ENCODE measurements at regions not wholly inside any gene's neighbourhood (a gene's known extent, or its start where the extent isn't known, plus 50 kb on each side); places are given as distances from the start of the nearest gene placed in this dataset.
A peak's percentile ranks its signal among the peaks of the same experiment; 100 is the strongest.
"Not testable (repeated sequence)": the region's sequence is repeated elsewhere in the genome, so short reads cannot be mapped to it uniquely, and the experiment has no call there.

DNA sequence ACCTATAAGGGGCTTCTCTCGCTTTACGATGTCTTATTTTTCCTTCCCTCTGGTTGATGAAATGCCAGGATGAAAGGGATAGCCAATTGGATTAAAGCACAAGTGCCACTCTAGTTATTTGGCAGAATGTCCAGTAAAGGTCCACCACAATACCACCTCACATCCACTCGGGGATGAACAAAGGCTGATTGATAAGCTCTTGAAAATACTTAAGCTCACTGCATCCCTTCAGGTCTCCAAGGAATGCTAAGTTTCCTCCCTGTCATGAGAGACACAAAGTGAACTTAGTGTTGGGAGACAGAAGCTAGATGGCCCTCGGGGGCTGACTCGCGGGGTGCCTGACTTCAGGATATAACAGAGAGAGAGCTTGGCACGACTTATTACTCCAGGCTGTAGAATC is 185.9 kb upstream of the ZNF644 start:
- not testable (repeated sequence) for DNase-seq (ENCODE audit: low read depth in 2 of 2)

DNA sequence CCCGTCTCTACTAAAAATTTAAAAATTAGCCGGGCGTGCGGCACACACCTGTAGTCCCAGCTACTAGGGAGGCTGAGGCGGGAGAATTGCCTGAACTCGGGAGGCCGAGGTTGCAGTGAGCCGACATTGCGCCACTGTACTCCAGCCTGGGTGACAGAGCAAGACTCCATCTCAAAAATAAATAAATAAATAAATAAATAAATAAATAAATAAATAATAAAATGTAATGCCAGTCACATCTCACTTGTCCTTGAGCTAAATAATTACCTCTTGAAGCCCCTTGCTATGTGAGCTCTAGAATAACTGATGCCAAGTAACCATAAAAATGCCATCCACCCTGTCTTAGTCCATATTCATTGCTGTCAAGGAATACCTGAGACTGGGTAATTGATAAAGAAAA is 182.3 kb upstream of the ZNF644 start:
- not testable (repeated sequence) for DNase-seq (ENCODE audit: low read depth in 2 of 2)

DNA sequence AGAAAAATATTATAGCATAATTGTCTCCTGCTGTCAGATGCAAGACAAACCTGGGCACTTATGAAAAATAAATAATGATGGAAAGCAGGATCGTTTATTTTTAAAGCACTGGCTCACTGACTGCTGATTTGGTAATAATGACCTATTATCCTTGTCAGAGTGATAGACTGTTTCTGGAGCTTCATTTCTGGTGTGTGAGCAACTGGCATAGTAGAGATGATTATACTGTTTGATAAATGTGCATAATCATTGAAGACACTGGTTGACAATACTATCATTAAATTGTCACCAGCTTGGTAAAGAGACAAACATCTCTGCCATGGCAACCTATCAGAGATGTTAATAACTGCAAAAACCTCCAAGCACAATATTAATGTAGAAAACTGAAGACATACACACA is 179.9 kb upstream of the ZNF644 start:
- DNase-seq (ENCODE audit: low read depth in 2 of 2), result no peak

DNA sequence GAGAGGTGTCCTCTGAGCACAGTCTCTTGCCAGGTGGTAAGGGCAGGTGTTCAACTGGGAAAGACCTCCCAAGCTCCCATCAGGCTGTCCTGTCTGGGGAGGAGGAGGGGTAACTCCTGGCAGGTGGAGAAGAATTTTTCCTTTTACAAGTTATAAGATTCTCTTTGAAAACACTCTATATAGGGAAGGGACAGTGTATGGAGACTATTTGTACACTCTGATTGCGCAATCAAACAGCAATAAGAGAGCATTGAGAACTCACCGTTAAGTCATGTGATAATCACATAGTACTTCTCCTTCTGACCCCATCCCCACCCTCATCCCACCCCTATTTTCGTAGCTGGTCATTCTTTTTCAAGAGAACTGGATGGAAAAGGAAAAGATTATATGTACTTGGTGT is 179.3 kb upstream of the ZNF644 start:
- DNase-seq (ENCODE audit: low read depth in 2 of 2), result no peak

DNA sequence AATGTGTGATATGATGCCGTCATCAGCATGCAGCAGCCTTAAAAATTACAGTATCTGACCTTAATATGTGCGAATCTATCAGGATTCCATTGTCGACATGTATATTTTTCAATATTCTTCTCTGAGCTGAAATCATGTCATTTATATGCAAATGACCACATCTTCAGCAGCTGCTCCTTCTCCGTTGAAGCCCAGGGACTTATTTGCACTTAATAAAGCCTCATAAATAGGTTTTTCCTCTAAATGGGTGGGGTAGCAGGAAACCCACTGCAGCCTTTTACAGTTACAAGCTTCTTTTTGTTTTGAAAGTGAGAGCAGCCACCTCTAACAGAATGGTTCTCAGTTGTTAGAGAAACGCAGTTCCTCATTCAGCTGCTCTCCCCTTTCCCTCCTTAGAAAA is 178.8 kb upstream of the ZNF644 start:
- DNase-seq (ENCODE audit: low read depth in 2 of 2), result no peak

DNA sequence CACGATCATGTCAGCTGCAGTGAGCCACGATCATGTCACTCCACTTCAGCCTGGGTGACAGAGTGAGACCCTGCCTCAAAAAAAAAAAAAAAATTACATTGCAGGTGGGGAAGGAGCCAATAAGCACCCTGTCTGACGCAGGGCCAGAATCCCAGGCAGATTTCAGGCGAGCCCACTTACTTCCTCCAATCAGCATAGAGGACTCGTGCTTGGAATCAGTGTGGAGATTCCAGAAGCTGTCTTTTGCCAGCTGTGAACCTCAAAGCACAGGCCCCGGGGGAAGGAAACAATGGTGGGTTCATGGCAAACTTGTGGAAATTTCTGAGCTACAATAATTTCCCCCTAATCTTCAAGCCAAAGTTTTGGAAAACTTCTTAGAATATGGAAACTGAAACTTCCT is 178.2 kb upstream of the ZNF644 start:
- no peak for DNase-seq (ENCODE audit: low read depth in 2 of 2)

DNA sequence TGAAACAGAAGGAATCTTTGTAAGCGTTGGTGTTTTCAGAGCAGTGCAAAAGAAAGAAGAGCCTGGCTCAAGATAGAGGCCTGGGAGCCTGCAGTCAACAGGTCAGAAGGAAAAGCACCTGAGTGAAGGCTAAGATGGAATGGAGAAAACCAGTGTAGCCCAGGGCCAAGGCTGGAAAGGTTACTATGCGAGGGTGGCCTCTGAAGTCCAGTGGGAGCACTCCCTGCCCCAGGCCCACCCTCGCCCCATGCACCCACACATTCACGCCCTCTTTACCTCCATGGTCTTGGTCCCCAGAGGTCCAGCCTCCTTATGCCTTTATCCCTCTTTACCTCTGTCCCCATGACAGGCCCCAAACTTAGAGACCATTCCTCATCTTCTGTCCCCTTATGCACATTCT is 169.2 kb upstream of the ZNF644 start:
- DNase-seq (ENCODE audit: low read depth in 2 of 2), result no peak

DNA sequence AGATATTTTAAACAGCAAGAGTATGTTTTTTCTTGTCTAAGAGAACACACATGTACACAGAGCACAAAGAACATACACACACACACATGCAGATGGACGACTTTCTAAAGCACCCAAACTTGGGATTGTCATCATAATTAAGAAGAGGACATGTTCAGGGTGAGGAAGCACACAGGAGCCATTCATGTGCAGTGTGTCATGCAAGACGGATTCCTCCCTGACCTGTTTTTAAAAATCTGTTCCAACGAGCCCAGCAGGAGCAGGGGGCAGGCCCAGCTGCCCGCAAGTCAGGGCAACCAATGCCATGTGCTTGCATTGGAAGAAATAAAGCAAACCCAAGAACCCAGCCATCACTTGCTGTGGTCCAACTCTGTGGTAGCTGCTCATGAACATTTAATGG is 167.3 kb upstream of the ZNF644 start:
- DNase-seq (ENCODE audit: low read depth in 2 of 2), result no peak

DNA sequence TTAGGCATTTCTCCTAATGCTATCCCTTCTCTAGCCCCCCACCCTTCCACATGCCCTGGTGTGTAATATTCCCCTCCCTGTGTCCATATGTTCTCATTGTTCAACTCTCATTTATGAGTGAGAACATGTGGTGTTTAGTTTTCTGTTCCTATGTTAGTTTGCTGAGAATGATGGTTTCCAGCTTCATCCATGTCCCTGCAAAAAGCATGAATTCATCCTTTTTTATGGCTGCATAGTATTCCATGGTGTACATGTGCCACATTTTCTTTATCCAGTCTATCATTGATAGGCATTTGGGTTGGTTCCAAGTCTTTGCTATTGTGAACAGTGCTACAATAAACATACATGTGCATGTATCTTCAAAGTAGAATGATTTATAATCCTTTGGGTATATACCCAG is 161.0 kb upstream of the ZNF644 start:
- not testable (repeated sequence) for DNase-seq (ENCODE audit: low read depth in 2 of 2)

DNA sequence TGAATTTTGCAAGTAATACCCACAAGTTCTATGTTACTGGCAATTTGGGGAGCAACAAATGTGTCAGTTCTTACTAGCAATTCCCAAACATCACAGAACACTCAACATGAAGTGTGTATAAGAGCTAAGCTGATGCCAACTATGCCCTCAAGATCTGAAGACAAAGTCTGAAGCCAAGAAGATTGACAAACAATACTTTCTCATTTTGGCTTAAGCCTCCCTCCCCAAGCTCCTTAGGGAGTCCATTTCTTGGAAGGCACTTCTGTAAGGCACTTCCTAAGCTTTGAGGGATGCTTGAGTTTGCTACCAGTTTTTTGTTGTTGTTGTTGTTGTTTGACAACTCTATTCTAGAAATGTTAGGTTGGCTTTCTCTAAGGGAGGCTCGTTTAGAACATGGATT is 154.4 kb upstream of the ZNF644 start:
- DNase-seq (ENCODE audit: low read depth in 2 of 2), result no peak

DNA sequence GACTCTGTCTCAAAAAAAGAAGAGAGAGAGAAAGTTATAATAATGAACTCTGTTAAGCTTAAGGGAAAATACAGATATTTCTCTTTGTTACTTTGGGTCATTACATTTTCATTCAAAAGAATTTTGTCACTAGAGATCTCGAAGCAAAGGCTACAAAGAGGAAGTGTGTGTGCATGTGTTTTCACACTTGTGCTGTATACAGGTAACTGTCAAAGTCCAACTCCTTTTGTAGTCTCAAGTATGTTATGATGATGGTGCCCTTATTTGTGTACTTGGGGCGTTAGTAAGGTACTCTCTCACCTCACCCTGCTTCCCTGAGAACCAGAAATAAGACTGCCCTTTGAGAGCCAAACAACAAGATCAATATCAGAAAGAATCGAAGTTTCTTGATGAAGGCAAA is 152.9 kb upstream of the ZNF644 start:
- no peak for DNase-seq (ENCODE audit: low read depth in 2 of 2)

DNA sequence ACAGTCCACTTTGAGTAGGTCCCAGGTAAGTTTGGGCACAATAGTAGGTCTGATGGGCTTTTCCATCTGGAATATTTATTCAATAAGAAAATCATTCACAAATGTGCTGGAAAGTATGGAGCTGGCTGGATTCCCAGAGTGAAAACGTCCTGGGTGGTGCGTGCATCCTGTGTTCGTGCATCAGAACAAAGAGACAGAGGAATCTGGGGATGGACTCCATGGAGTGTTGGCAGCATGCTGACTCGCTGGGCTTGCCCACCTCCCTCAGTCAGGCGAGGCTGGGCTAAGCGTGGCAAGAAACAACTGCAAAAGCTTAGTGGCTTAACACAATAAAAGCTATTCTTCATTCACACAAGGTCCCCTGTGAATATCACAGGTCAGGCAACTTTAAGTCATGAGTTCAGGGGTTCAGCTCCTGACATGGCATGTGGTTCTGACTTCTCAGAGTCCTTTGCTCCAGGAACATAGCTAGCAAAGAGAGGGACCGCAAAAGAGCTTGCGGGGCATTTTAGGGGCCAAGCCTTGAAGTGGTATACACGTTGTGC is 151.6 kb upstream of the ZNF644 start:
- DNase-seq (ENCODE audit: low read depth in 2 of 2), result no peak

DNA sequence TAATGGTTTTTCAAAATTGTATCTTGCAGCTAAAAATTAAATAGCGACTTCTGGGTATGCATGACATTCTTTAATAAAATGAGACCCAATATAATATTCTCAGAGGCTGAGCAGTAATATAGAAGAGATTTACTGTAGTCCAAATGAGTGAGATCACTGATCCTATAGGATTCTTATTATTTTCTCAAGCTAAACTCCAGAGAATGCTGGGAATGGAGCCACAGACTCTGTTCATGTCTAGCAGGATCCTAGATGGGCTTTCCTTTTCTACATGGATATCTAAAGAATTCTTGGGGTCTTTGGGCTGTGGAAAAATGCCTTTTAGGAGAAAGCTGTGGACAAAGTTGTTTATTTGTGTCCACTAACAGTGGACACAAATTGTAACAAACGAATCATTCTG is 150.7 kb upstream of the ZNF644 start:
- no peak for DNase-seq (ENCODE audit: low read depth in 2 of 2)

DNA sequence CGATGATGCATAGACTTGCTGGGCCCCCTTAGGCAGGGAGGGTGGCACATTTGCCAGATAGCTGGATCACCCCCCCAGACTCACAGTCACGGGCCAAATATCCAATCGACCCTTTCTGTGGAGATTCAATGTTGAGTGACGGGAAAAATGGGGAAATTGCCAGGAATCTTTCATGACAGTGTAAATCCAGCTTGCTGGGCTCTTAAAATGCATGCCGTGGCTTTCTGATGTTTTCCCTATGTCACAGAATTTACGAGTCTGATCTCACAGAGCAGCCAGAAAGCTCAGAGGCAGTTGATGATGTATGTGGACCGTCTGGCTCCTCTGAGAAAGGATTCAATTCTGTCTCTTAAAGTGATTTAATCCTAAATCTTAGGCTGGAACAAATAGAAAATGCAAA is 150.1 kb upstream of the ZNF644 start:
- DNase-seq (ENCODE audit: low read depth in 2 of 2), result no peak

DNA sequence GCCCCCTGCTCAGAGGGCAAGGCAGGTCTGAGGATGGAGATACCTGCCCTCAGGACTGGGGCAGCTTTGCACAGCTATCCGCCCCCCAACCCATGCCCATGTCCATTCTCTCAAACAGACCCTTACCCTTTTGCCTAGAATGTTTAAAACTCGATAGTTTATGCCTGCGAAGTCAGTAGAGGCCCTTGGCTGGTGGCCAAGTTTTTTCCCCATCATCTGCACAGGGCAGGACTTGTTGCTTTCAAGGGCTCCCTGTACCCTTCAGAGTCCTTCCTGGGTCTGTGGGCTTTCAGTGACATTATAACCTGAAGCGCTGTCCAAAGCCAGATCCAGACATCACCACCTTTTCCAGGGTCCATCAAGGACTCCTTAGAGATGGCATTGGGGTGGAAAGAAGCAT is 148.7 kb upstream of the ZNF644 start:
- DNase-seq (ENCODE audit: low read depth in 2 of 2), result no peak

DNA sequence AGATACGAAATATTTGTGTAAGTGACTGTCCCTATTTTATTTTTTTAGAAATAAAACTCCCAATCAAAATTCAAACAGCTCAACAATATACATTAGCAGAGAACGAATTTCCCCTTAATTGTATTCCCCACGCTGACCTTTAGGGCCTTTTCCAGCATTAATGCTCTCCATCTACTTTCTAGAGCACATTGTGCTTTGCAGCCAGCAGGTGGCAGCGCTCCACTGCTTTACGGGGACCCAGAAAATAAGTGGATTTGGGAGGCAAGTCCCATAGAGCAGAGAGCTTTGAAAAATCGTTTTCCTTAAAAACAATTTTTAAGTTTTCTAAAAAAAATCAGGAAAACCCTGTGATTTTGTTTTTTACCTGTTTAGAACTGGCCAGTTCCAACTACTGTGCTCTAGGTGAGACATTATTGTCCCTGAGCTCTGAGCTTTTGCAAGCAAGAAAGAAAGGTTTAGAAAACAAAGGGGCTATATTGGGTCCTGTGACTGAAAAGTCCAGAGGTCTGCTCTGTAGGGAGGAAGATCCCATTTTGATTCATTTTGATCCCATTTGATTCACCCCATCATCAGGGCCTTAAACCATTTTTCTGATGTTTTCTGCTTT is 144.4 kb upstream of the ZNF644 start:
- DNase-seq (ENCODE audit: low read depth in 2 of 2), result peak in 1 of 2 experiments; percentile 18

DNA sequence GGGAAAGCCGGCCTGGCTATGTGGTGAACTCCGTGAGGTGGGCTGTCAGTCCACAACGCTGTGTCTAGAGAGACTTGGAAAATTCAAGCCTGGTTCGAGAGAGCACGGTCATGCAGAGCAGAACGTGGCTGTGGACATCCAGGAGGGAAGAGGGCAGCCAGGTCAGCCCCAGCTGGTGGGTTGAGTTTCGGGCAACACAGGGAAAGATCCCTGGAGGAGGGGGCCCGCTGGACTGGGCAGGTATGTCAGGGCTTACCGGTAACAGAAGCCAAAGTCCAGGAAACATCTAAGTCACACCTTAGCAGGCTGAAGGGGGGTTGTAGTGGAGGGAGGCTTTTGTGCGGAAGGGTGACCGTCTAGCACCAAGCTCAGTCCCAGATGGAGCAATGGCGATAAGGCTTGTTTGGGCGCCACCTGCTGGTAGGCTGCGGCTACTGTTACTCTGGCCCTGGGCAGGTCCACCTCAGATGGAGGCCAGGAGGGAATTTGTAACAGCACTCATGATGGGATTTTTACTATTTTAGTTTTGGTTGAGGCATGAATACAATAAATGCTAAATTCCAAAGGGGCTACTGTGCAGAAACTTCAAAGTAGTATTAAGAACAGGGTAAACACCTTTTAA is 143.3 kb upstream of the ZNF644 start:
- DNase-seq (ENCODE audit: low read depth in 2 of 2), result peak; percentile 39 to 71

DNA sequence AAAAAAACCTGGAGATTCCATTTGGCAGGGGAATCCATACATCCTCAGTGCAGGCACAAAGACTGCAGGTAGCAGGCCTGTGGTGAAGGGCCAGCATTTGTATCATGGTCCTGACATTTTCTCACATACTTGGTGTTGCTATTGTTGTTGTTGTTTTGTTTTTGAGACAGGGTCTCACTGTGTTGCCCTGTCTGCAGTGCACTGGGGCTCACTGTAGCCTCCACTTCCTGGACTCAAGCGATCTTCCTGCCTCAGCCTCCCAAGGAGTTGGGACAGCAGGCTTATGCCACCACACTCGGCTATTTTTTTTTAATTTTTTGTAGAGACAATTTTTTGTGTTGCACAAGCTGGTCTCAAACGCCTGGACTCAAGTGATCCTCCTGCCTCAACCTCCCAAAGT is 140.8 kb upstream of the ZNF644 start:
- DNase-seq (ENCODE audit: low read depth in 2 of 2), result no peak

DNA sequence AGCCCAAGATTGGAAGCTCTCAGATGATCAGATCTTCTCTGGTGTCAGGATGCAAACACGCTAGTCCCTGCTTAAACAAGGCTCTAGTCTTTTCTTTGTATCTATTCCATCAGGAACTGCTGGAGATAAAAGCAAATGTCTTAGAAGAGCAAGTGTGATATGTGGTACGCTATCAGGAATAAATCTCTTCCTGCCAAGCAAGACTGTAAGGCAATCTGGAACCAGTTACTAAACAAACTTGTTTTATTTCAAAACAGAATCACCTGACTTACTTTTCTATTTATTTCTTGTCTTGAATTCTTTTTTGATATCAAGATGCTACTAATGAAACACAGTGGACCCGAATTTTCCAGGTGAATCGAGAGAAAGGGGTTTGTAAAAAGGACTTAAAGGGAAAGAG is 139.9 kb upstream of the ZNF644 start:
- no peak for DNase-seq (ENCODE audit: low read depth in 2 of 2)

DNA sequence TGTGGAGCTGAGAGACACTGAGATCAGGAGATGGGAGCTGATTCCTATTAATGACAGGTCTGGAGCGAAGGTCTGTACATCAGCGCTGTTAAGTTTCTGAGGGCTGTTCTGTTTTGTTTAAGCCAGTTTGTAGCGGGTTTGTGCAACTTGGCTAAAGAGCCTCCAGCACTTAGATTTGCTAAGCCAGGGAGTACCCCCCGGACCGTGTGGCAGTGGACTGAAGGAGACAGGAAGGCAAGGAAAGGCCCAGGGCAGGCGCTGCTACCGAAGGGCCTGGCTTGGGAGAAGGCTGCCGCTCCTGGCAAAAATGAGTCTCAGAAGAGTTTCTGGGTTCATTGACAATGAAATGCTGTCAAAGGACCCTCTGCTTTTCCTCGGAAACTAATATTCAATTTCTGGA is 139.3 kb upstream of the ZNF644 start:
- no peak for DNase-seq (ENCODE audit: low read depth in 2 of 2)

DNA sequence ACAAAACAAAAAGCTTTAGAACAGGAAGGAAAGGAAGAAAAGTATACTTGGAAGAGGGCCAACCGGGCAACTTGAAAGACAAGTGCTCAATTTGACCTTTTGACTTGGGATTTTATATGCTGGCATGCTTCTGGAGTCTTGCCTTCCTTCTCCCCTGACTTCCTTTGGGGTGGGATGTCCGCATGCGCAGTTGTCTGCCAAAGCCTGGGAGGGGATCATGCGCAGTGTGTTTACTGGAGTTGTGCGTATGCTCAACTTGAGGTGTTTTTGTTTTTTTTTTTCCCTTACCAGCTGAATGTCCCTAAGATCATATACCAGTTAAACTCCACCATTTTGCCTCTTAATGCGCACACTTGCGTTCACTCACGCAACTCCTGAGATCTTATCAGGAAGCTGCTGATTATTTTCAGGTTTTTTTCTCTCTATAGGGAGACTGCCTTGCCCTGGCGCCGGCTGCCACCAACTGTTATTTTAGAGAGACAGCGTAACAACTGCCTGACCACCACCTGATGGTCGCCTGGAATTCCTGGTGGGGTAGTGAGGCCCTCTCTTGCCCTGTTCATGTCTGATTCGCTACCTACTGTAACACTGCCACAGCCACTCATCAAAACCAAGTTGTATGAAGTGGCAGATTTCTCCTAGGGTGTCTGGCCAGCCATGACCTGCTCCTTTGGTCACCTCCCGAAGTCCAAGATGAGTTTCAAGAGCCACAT is 138.7 kb upstream of the ZNF644 start:
- DNase-seq (ENCODE audit: low read depth in 2 of 2), result no peak

DNA sequence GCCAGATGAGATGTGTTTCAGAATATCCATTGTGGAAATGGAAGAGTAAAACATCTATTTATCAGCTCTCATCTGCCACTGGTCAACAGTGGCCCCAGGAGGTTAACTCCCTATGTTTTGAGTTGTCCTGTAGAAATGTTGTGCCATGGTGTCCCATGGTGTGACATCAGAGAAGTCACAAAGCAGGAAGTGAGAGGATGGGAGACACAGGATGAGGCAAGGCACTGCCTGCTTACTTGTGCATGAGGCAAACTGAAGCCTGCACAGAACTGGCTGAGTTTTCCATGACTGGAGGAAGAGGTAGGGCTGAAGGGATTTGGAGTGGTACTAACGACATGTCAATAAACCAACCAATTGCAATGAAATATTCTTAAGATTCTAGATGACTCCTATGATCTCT is 131.5 kb upstream of the ZNF644 start:
- DNase-seq (ENCODE audit: low read depth in 2 of 2), result no peak

DNA sequence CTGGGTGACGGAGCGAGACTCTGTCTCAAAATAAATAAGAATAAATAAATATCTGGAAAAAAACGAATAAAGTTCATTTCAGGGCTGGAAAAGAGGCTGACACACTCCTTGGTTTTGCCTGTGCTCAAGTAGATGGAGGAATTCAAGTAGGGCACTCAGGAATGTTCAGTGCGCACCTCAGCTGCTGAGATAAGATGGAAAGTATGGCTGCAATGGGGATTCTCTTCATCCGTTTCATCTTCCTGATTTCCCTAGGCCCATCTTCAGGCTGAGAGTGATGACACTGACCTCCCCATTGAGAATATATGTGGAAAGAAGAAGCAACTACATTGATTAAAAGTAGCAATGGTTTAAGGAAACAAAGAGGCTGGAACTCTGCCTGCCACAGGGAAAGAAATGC is 130.5 kb upstream of the ZNF644 start:
- no peak for DNase-seq (ENCODE audit: low read depth in 2 of 2)
